GM12878 (cell line): ENCODE measurements at regions not wholly inside any gene's neighbourhood (a gene's known extent, or its start where the extent isn't known, plus 50 kb on each side); places are given as distances from the start of the nearest gene placed in this dataset.

Experiments
- ATAC-seq: fragments of 200-7000 bp; cut with Tn5 transposase; 3 replicates; pipeline ENCODE4 v1.9.1; 2020; ENCODE audit warnings: mild to moderate bottlenecking, moderate library complexity
- BruUV-seq: library from RNA; stranded (reverse); fragments of 400-500 nt; replicated peaks from 2 replicates; lab custom pipeline; 2021; lab: Mats Ljungman, UMichigan
- CTCF ChIA-PET: fragments of 300-600 bp; sonication (Branson Sonifier 250); formaldehyde crosslinking; extraction: SDS; loops from one replicate; lab custom pipeline; 2021; ENCODE audit warnings: inconsistent platforms; lab: Yijun Ruan, JAX
- POLR2A ChIA-PET: fragments of 350-600 bp; formaldehyde crosslinking; extraction: SDS; loops from one replicate; lab custom pipeline; 2021; ENCODE audit warnings: inconsistent platforms; lab: Charles Lee
- RAD21 ChIA-PET: fragments of 300-600 bp; sonication (Branson Sonifier 250); formaldehyde crosslinking; loops from one replicate; lab custom pipeline; 2023; ENCODE audit warnings: antibody characterized with exemption; ENCODE audit not compliant: unreplicated experiment; lab: Charles Lee
- SMC1A ChIA-PET: fragments of 300-600 bp; sonication (Branson Sonifier 250); formaldehyde crosslinking; loops from one replicate; lab custom pipeline; 2023; ENCODE audit not compliant: unreplicated experiment, uncharacterized antibody; lab: Charles Lee
- DNase-seq: peaks from one replicate; pipeline ENCODE4 v3.0.0-alpha.2; 2011; ENCODE audit warnings: low read depth, low spot score
- FAIRE-seq: peaks from 3 replicates; lab custom pipeline; 2011; peaks lifted over from hg19 to GRCh38; lab: Jason Lieb, UNC
- H2AFZ ChIP-seq: 2 replicates; pipeline ENCODE4 v1.6.0; 2011; ENCODE audit warnings: low read depth, low read length, control low read depth; ENCODE audit not compliant: control insufficient read depth
- H3K27ac ChIP-seq: 2 replicates; pipeline ENCODE4 v1.5.1; 2011; ENCODE audit warnings: control low read depth; ENCODE audit not compliant: control insufficient read depth, insufficient read depth
- H3K27me3 ChIP-seq, 2 experiments: replicated peaks in 1 of 2; 2 replicates each; pipeline versions ENCODE4 v1.6.0 to v1.6.1; 2011; ENCODE audit warnings: low read length in 1 of 2; ENCODE audit not compliant: control insufficient read depth in 2 of 2, insufficient read depth in 2 of 2
- H3K36me3 ChIP-seq, 2 experiments: 2 replicates each; pipeline ENCODE4 v1.5.1; 2011; ENCODE audit warnings: low read length in 1 of 2; ENCODE audit not compliant: control insufficient read depth in 2 of 2, insufficient read depth in 2 of 2
- H3K4me1 ChIP-seq: 2 replicates; pipeline ENCODE4 v1.6.1; 2011; ENCODE audit warnings: mild to moderate bottlenecking, low read length, moderate library complexity, mixed read lengths; ENCODE audit not compliant: control insufficient read depth, insufficient read depth
- H3K4me2 ChIP-seq: 2 replicates; pipeline ENCODE4 v1.6.0; 2011; ENCODE audit warnings: control low read depth; ENCODE audit not compliant: control insufficient read depth, insufficient read depth
- H3K4me3 ChIP-seq: fragments of 200-600 bp; sonication (generic); 2 replicates; pipeline ENCODE4 v1.5.1; 2016
- H3K79me2 ChIP-seq: 2 replicates; pipeline ENCODE4 v1.6.0; 2011; ENCODE audit warnings: low read length; ENCODE audit not compliant: control insufficient read depth, insufficient read depth
- H3K9ac ChIP-seq: 2 replicates; pipeline ENCODE4 v1.8.0; 2011; ENCODE audit warnings: low read length, control low read depth, mixed read lengths; ENCODE audit not compliant: control insufficient read depth, insufficient read depth
- H3K9me3 ChIP-seq: replicated peaks from 3 replicates; pipeline ENCODE4 v1.5.1; 2011; ENCODE audit warnings: mild to moderate bottlenecking, low read length; ENCODE audit not compliant: control insufficient read depth, insufficient read depth
- H4K20me1 ChIP-seq: 2 replicates; pipeline ENCODE4 v1.6.0; 2011; ENCODE audit not compliant: control insufficient read depth, insufficient read depth
- ATF7 ChIP-seq: fragments of 450-650 bp; IDR thresholded peaks from 2 replicates; pipeline ENCODE4 v1.6.1; 2016; ENCODE audit warnings: low read depth, mild to moderate bottlenecking
- BACH1 ChIP-seq: fragments of 450-650 bp; IDR thresholded peaks from 2 replicates; pipeline ENCODE4 v1.6.1; 2017; ENCODE audit warnings: mild to moderate bottlenecking, borderline replicate concordance
- BHLHE40 ChIP-seq, 2 experiments: fragments of 450-650 bp in 1 of 2; IDR thresholded peaks; 2 replicates each; pipeline ENCODE4 v1.6.1; 2011 to 2017; ENCODE audit warnings: low read depth in 2 of 2, borderline replicate concordance in 1 of 2, improper control_type of control experiment in 1 of 2, low read length in 1 of 2, mild to moderate bottlenecking in 1 of 2
- CEBPB ChIP-seq, 2 experiments: fragments of 150-350 bp in 1 of 2; IDR thresholded peaks; 2 replicates each; pipeline ENCODE4 v1.6.1; 2012 to 2014; ENCODE audit warnings: low read depth in 2 of 2, low read length in 2 of 2, borderline replicate concordance in 1 of 2, inconsistent platforms in 1 of 2
- CHD2 ChIP-seq: IDR thresholded peaks from 2 replicates; pipeline ENCODE4 v1.6.1; 2011; ENCODE audit warnings: low read depth, low read length, improper control_type of control experiment, borderline replicate concordance
- CTCF ChIP-seq, 3 experiments: IDR thresholded peaks in 2 of 3; conservative IDR thresholded peaks in 1 of 3; 2 replicates each; pipeline ENCODE4 v1.5.1; 2011; ENCODE audit warnings: low read depth in 3 of 3, low read length in 3 of 3, mild to moderate bottlenecking in 3 of 3, control low read depth in 2 of 3, moderate library complexity in 2 of 3, inconsistent platforms in 1 of 3, mixed read lengths in 1 of 3; ENCODE audit not compliant: control insufficient read depth in 2 of 3, insufficient read depth in 1 of 3; ENCODE audit errors: extremely low read depth in 1 of 3
- EGR1 ChIP-seq, 2 experiments: IDR thresholded peaks; 1 replicate in 1 of 2; 2 replicates in 1 of 2; pipeline ENCODE4 v1.6.1; 2011 to 2012; ENCODE audit warnings: low read depth in 2 of 2, low read length in 2 of 2, borderline replicate concordance in 1 of 2, mild to moderate bottlenecking in 1 of 2, moderate library complexity in 1 of 2
- HDGF ChIP-seq: fragments of 450-650 bp; IDR thresholded peaks from 2 replicates; pipeline ENCODE4 v1.6.1; 2016; ENCODE audit warnings: antibody characterized with exemption
- IKZF1 ChIP-seq: fragments of 450-650 bp; conservative IDR thresholded peaks from 2 replicates; pipeline ENCODE4 v1.6.1; 2017; ENCODE audit warnings: antibody characterized with exemption, mild to moderate bottlenecking
- MYC ChIP-seq: IDR thresholded peaks from 2 replicates; pipeline ENCODE4 v1.6.1; 2011; ENCODE audit warnings: mild to moderate bottlenecking, low read length, moderate library complexity, inconsistent platforms; ENCODE audit not compliant: insufficient read depth, insufficient replicate concordance, insufficient read length, severe bottlenecking
- SIN3A ChIP-seq: IDR thresholded peaks from 2 replicates; pipeline ENCODE4 v1.6.1; 2012; ENCODE audit warnings: low read depth, low read length, improper control_type of control experiment
- SKIL ChIP-seq: fragments of 450-650 bp; IDR thresholded peaks from 2 replicates; pipeline ENCODE4 v1.6.1; 2017; ENCODE audit warnings: mild to moderate bottlenecking, low read depth, inconsistent platforms; ENCODE audit not compliant: poor library complexity, severe bottlenecking
- TARDBP ChIP-seq: IDR thresholded peaks from 2 replicates; pipeline ENCODE4 v1.6.1; 2016; ENCODE audit warnings: borderline replicate concordance
- WGBS: methylation state at CpG from one replicate; pipeline ENCODE4 v1.1.6; 2016; ENCODE audit warnings: low lambda C conversion rate; ENCODE audit not compliant: insufficient replicate concordance, insufficient coverage; ENCODE audit errors: missing lambda C conversion rate; 5-methylcytosine and 5-hydroxymethylcytosine counted together
- in situ Hi-C: fragments of 300-500 bp; cut with MboI; formaldehyde crosslinking; loops from 9 replicates; pipeline ENCODE4 v1.14.3; 2018; ENCODE audit warnings: mixed read lengths
- intact Hi-C: fragments of 100-400 bp; cut with micrococcal nuclease; formaldehyde crosslinking; loops from one replicate; pipeline ENCODE4 v1.14.2; 2022; ENCODE audit not compliant: unreplicated experiment

- TF ChIP-seq CTCF (IDR thresholded peaks at IDR 0.05 in 2 of 3, conservative IDR thresholded peaks at IDR 0.05 in 1 of 3; ENCODE audit: control insufficient read depth in 2 of 3, extremely low read depth in 1 of 3, insufficient read depth in 1 of 3, low read depth in 3 of 3, low read length in 3 of 3) (no peak), TARDBP (no peak), CEBPB (IDR thresholded peaks at IDR 0.05; ENCODE audit: borderline replicate concordance in 1 of 2, low read depth in 2 of 2, low read length in 2 of 2) (no peak), MYC (no peak), BHLHE40 (IDR thresholded peaks at IDR 0.05; ENCODE audit: borderline replicate concordance in 1 of 2, low read depth in 2 of 2, low read length in 1 of 2) (no peak), SKIL (no peak), ATF7 (no peak), HDGF (no peak), BACH1 (no peak), SIN3A (no peak), IKZF1 (no peak), CHD2 (no peak), EGR1 (IDR thresholded peaks at IDR 0.05; ENCODE audit: borderline replicate concordance in 1 of 2, low read depth in 2 of 2, low read length in 2 of 2) (no peak)
- Histone ChIP-seq H3K4me1 (no peaks in the 10 kb centered on the region), H3K36me3 (no peaks in the 10 kb centered on the region), H3K4me2 (no peak overlapping the region), H3K79me2 (no peaks in the 10 kb centered on the region), H2AFZ (no peak overlapping the region), H3K27me3 (no peaks in the 10 kb centered on the region), H4K20me1 (no peaks in the 10 kb centered on the region), H3K4me3 (no peak overlapping the region), H3K9me3 (no peaks in the 10 kb centered on the region), H3K9ac (no peak overlapping the region), H3K27ac (no peak overlapping the region)
- in situ Hi-C loops: no loop called here
- ChIA-PET SMC1A (interaction anchor here (0.7 kb wide), 1 partner anchor 48 kb away, joined by 3 read pairs; no protein-coding TSS in a partner anchor), CTCF (interaction anchor here (2.1 to 2.9 kb wide), 2 partner anchors 10 to 30 kb away, joined by 6 to 22 read pairs; no protein-coding TSS in a partner anchor), RAD21 (interaction anchor here (4.9 kb wide), 1 partner anchor 28 kb away, joined by 32 read pairs; no protein-coding TSS in a partner anchor), POLR2A (no interaction called here)
- BruUV-seq: no TSS peak
- no peak for DNase-seq
- no peak for ATAC-seq
- peak; percentile 7 for FAIRE-seq
- whole genome bisulfite sequencing: 28% methylated on average over 3 of the region's 3 CpGs
- intact Hi-C loops: loop anchor here (5.0 kb wide), 2 partner anchors 1606 to 1776 kb away; no protein-coding TSS in a partner anchor
These were observed 367.5 kb upstream of the ZNF385D start for GRCh38 chr3:22118542-22118941.
